Keratinocyte (primary cell): ENCODE measurements at regions not wholly inside any gene's neighbourhood (a gene's known extent, or its start where the extent isn't known, plus 50 kb on each side); places are given as distances from the start of the nearest gene placed in this dataset.

Experiments used
- CTCF ChIP-seq, 3 experiments: IDR thresholded peaks in 1 of 3; conservative IDR thresholded peaks in 1 of 3; optimal IDR thresholded peaks in 1 of 3; 2 replicates in 2 of 3; 3 replicates in 1 of 3; pipeline versions ENCODE3 to v1.5.1; 2011; ENCODE audit warnings: low read length in 3 of 3, mild to moderate bottlenecking in 3 of 3, moderate library complexity in 2 of 3, control low read depth in 1 of 3, inconsistent platforms in 1 of 3; ENCODE audit not compliant: insufficient read depth in 2 of 3; ENCODE audit errors: extremely low read depth in 1 of 3
- EZH2 ChIP-seq: IDR thresholded peaks from one replicate; pipeline ENCODE4 v1.6.1; 2012; ENCODE audit warnings: inconsistent platforms, mild to moderate bottlenecking, low read length, moderate library complexity

- TF ChIP-seq CTCF (optimal IDR thresholded peaks at IDR 0.05 in 1 of 3, IDR thresholded peaks at IDR 0.05 in 1 of 3, conservative IDR thresholded peaks at IDR 0.05 in 1 of 3; ENCODE audit: extremely low read depth in 1 of 3, insufficient read depth in 2 of 3, low read length in 3 of 3) (no peak), EZH2 (no peak)
Observed at GRCh38 chr6:6091608-6092002, 84.9 kb upstream of the NRN1 start.
